Suprapubic skin (tissue), 3 donors: ENCODE measurements at regions not wholly inside any gene's neighbourhood (a gene's known extent, or its start where the extent isn't known, plus 50 kb on each side); places are given as distances from the start of the nearest gene placed in this dataset.

Experiments
- EP300 ChIP-seq: sonication (generic); formaldehyde crosslinking; IDR thresholded peaks from one replicate; pipeline ENCODE4 v1.6.1; 2017; ENCODE audit warnings: antibody characterized with exemption
- POLR2A ChIP-seq, 2 donors: fragments of 450-650 bp; IDR thresholded peaks; one replicate each; pipeline ENCODE4 v1.6.1; 2017; ENCODE audit warnings: antibody characterized with exemption in 2 of 2, mild to moderate bottlenecking in 2 of 2, moderate library complexity in 2 of 2
- TF ChIP-seq, protein P1 (sequence below), 2 donors: fragments of 200-600 bp in 1 of 2; fragments of 450-650 bp in 1 of 2; sonication (generic) in 1 of 2; IDR thresholded peaks; one replicate each; pipeline ENCODE4 v1.5.1; 2016 to 2019; ENCODE audit warnings: antibody characterized with exemption in 2 of 2, mild to moderate bottlenecking in 1 of 2, moderate library complexity in 1 of 2

DNA sequence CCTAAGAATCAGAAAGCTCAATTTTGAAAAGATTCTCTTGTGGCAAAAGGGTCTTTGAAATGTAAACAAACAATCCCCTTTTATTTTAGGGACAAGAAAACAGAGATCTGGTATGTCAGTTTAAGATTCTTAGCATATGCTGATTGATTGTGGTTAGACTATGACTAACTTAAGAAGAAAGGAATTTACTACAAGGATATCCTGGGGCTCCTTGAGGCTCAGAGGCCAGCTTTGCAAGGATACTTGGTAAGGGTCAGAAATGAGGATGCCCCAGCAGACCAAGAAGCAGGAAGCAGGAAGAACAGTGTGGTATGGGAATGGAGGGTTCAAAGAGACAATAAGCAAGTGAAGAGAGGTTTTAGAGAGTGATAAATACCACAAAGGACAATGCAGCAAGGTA is 474.6 kb downstream of the ETNK1 start:
- TF ChIP-seq, protein P1, sequence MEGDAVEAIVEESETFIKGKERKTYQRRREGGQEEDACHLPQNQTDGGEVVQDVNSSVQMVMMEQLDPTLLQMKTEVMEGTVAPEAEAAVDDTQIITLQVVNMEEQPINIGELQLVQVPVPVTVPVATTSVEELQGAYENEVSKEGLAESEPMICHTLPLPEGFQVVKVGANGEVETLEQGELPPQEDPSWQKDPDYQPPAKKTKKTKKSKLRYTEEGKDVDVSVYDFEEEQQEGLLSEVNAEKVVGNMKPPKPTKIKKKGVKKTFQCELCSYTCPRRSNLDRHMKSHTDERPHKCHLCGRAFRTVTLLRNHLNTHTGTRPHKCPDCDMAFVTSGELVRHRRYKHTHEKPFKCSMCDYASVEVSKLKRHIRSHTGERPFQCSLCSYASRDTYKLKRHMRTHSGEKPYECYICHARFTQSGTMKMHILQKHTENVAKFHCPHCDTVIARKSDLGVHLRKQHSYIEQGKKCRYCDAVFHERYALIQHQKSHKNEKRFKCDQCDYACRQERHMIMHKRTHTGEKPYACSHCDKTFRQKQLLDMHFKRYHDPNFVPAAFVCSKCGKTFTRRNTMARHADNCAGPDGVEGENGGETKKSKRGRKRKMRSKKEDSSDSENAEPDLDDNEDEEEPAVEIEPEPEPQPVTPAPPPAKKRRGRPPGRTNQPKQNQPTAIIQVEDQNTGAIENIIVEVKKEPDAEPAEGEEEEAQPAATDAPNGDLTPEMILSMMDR (IDR thresholded peaks at IDR 0.05) = no peak
- TF ChIP-seq POLR2A (IDR thresholded peaks at IDR 0.05) (no peak), EP300 (no peak)
